SK-N-MC (cell line): ENCODE measurements at regions not wholly inside any gene's neighbourhood (a gene's known extent, or its start where the extent isn't known, plus 50 kb on each side); places are given as distances from the start of the nearest gene placed in this dataset.

Experiments
- DNase-seq: peaks from one replicate; pipeline ENCODE4 v3.0.0-alpha.2; 2011; ENCODE audit warnings: low read depth, low spot score
- H3K27ac ChIP-seq: fragments of 200-600 bp; sonication (generic); 2 replicates; pipeline ENCODE4 v1.5.1; 2016; ENCODE audit warnings: mixed run types
- H3K36me3 ChIP-seq: fragments of 200-600 bp; sonication (generic); 2 replicates; pipeline ENCODE4 v1.6.1; 2017; ENCODE audit warnings: antibody characterized with exemption, low read length, mixed read lengths; ENCODE audit not compliant: insufficient read depth
- H3K4me3 ChIP-seq: fragments of 200-600 bp; sonication (generic); 2 replicates; pipeline ENCODE4 v1.5.1; 2016
- H3K9ac ChIP-seq: fragments of 200-600 bp; sonication (generic); 2 replicates; pipeline ENCODE4 v1.8.0; 2017; ENCODE audit warnings: mixed run types, mixed read lengths; ENCODE audit not compliant: insufficient read length
- H3K9me3 ChIP-seq: fragments of 200-600 bp; sonication (generic); 2 replicates; pipeline ENCODE4 v1.6.1; 2017; ENCODE audit warnings: low read depth, mild to moderate bottlenecking, antibody characterized with exemption, low read length, moderate library complexity, mixed read lengths
- EZH2 ChIP-seq: fragments of 200-600 bp; sonication (generic); IDR thresholded peaks from one replicate; pipeline ENCODE4 v1.6.1; 2017; ENCODE audit warnings: antibody characterized with exemption
- FOXP2 ChIP-seq: optimal IDR thresholded peaks from 2 replicates; pipeline ENCODE3; 2011; ENCODE audit warnings: mild to moderate bottlenecking, moderate library complexity; ENCODE audit not compliant: insufficient read depth; ENCODE audit errors: extremely low read length, control extremely low read depth
- POLR2AphosphoS5 ChIP-seq: IDR thresholded peaks from 2 replicates; pipeline ENCODE4 v1.6.1; 2012; ENCODE audit warnings: mild to moderate bottlenecking, low read depth, low read length, borderline replicate concordance

DNA sequence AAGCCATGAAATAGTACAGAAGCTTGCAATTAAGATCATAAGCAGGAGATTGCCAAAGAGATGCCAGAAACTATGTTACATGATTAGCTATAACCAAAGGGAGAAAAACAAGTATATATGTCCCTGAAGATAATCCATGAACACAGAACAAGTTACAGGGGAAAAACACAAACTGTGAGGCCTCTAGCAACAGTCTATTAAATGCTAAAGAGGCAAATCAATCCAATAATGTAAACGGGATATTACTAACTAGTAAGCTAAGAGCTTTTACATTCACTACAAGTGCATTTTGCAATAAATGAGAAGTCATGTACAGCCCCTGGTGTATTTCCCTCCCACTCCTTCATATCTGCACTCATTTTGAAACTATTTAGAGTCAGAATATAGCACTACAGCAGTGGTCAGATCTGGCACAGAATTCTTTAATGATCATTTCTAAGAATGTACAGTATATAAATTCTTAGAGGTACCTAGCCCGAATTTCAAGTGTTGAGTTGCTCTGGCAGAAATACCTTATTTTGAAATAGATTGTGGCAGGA lies 449.8 kb upstream of the SMIM31 start:
- Histone ChIP-seq H3K9ac (no peak overlapping the region), H3K27ac (no peak overlapping the region)
- no peak for TF ChIP-seq EZH2
- no peak for TF ChIP-seq FOXP2
- TF ChIP-seq POLR2AphosphoS5: no peak

DNA sequence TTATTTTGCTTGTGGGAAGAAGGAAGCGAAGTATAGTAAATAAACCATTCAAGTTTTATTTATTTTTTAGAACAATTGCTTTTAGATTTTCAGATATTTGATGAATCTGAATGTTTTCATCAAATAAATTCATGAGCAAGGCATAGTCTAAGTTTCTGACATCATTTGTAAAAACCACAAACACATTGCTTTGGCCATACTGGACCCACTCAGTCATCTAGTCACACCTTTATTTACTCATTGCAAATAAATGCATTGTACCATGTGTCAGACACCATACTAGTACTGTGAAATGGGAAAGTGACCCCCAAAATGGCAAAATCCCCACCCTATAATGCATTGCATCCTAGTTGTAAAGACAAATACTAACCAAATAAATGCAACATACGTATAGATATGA lies 449.1 kb upstream of the SMIM31 start:
- H3K27ac ChIP-seq: no peak overlapping the region
- H3K36me3 ChIP-seq: no peaks in the 10 kb centered on the region
- H3K9ac ChIP-seq: no peak overlapping the region
- H3K4me3 ChIP-seq: no peak overlapping the region
- TF ChIP-seq POLR2AphosphoS5 (no peak), FOXP2 (no peak), EZH2 (no peak)
- no peaks in the 10 kb centered on the region for H3K9me3 ChIP-seq
- DNase-seq: no peak

More for the DNA sequence above, 449.8 kb upstream of the SMIM31 start:
- DNase-seq: no peak
- Histone ChIP-seq H3K9me3 (no peaks in the 10 kb centered on the region), H3K36me3 (no peaks in the 10 kb centered on the region), H3K4me3 (no peak overlapping the region)

DNA sequence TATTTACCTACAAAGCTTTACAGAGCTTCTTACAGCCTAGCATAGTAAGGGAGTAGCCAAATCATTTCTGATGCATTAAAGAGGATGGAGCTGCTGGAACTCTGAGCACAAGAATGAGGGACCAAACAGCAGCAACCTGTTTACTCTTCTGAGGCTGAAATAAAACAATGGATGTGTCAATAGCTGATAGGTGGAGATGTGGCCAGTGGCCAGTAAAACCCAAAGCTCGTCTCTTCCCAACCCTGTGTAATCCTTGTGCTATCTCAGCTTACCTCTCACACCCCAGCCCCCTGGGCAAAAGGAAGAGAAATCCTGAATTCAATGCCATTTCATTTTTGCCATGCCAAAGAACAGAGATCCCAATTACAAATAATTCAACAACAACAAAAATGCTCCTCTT lies 446.7 kb upstream of the SMIM31 start:
- TF ChIP-seq FOXP2: no peak
- TF ChIP-seq EZH2: no peak
- TF ChIP-seq POLR2AphosphoS5: no peak
- no peak overlapping the region for H3K27ac ChIP-seq
- no peaks in the 10 kb centered on the region for H3K9me3 ChIP-seq
- no peaks in the 10 kb centered on the region for H3K36me3 ChIP-seq
- no peak for DNase-seq
- no peak overlapping the region for H3K4me3 ChIP-seq
- no peak overlapping the region for H3K9ac ChIP-seq

DNA sequence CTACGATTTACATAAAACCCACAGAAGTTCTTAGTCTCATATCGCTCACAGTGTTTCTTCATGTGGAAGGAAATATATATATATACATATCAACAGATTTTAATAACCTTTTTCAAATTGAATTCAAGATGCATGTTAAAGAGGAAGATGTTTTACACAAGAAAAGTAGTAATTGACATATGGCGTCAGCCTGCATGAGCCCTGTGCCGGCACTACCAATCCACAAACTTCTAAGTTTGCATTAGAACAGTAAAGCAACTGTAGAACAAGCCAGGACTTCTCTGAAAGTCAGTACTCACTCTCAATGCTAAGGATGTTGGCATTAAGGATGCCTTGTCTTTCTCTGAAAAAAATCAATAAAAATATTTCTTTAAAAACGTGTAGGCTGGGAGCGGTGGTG lies 441.3 kb upstream of the SMIM31 start:
- H3K9me3 ChIP-seq: no peaks in the 10 kb centered on the region
- no peak for DNase-seq
- no peak for TF ChIP-seq POLR2AphosphoS5
- TF ChIP-seq EZH2: no peak
- TF ChIP-seq FOXP2: no peak
- H3K9ac ChIP-seq: no peak overlapping the region
- no peak overlapping the region for H3K27ac ChIP-seq
- no peak overlapping the region for H3K4me3 ChIP-seq
- H3K36me3 ChIP-seq: no peaks in the 10 kb centered on the region

DNA sequence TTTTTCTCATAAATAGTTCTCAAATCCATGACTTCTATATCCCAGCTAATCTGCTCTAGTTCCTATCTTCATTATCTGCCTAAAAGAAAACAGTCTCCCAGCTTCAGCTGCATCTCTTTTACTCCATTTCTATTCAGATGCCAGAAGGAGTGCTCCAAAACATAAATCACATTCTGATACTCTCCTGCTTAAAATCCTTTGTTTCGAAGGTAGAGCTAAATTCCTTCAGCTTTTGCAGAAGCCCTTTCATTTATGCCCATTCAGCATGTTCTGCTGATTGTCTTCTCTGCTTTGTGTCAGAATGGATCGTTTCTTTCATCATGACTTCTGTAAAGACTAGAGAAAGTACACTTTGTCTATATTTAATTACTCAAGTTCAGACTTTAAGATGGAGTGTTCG lies 440.1 kb upstream of the SMIM31 start:
- no peaks in the 10 kb centered on the region for H3K9me3 ChIP-seq
- no peak overlapping the region for H3K4me3 ChIP-seq
- H3K36me3 ChIP-seq: no peaks in the 10 kb centered on the region
- no peak overlapping the region for H3K27ac ChIP-seq
- no peak for TF ChIP-seq POLR2AphosphoS5
- no peak for TF ChIP-seq EZH2
- TF ChIP-seq FOXP2: no peak
- DNase-seq: no peak
- no peak overlapping the region for H3K9ac ChIP-seq

DNA sequence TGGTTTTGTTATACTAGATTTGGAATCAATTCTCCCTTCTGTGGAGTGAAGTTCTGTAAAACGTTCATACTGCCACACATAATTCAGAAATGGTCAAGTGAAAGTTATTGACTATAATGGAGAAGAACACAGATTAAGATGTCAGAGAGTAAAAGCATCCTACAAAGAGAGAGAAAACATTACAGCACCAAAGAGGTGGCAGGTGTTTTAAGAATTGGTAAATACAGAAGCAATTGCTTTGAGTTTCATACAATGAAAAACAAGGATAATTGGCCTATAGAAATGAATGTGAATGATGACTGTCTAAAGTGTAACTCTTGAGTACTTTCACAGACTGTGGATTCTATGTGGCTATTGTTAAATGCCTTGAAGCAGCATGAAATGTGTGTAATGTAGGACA lies 435.6 kb upstream of the SMIM31 start:
- TF ChIP-seq POLR2AphosphoS5: no peak
- no peak for TF ChIP-seq EZH2
- no peak for TF ChIP-seq FOXP2
- Histone ChIP-seq H3K27ac (no peak overlapping the region), H3K4me3 (no peak overlapping the region), H3K9ac (no peak overlapping the region), H3K9me3 (no peaks in the 10 kb centered on the region), H3K36me3 (no peaks in the 10 kb centered on the region)
- DNase-seq: no peak

DNA sequence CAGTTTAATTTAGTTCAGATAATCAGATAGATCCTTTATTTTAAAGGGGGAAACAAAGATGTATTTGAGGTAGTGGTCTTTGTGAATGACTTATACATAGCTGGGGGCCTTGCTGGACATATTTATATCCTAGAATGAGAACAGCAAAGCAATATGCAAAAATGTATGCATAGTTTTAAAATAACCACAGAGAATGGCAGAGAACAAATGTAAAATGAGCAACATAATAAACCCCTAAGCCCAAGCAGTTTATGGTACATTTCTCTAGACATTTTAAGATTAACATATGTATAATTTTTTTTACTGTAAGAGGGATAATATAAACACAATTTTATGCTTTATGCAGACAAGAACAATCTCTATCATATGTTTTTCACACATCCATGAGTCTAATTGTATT lies 434.2 kb upstream of the SMIM31 start:
- Histone ChIP-seq H3K9me3 (no peaks in the 10 kb centered on the region), H3K27ac (no peak overlapping the region), H3K36me3 (no peaks in the 10 kb centered on the region), H3K9ac (no peak overlapping the region), H3K4me3 (no peak overlapping the region)
- no peak for TF ChIP-seq FOXP2
- no peak for TF ChIP-seq EZH2
- no peak for TF ChIP-seq POLR2AphosphoS5
- no peak for DNase-seq

DNA sequence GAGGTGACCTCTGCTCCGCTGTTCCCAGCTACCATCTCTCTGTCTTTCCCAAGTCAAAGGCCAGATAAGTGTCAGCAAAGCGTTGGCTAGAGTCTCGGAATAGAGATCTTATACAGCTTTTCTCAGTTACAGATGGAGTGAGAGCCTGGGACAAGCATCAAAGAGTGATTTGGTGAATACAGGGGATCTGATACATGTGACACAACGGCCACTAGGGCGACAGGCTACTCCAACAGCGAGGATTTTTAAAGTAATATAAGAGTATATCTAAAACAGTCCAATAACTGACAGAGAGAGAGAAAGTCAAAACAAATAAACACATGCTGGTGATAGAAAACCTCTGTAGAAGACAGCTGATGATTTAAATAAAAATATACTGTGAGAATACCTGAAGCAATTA lies 433.1 kb upstream of the SMIM31 start:
- H3K9ac ChIP-seq: no peak overlapping the region
- no peak overlapping the region for H3K4me3 ChIP-seq

DNA sequence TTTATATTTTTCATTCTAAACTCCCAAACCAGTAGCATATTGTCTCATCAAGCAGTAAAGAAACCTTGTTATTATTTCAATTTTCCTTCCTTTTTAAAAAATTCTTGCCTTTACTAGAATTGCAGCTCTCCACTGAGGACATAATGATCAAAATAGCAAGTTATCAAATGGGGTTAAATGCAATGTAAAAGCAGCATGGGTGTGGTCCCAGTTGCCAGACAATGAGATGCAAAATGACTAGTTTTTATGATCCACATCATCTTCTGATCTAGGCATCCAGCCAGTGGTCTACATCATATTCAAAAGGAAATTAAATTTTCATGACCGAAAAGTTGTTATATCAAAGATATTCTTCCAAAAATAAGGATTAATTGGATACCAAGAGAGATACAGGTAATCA lies 427.9 kb upstream of the SMIM31 start:
- no peak for TF ChIP-seq EZH2
- no peak for TF ChIP-seq POLR2AphosphoS5
- no peak for TF ChIP-seq FOXP2
- Histone ChIP-seq H3K27ac (no peak overlapping the region), H3K36me3 (no peaks in the 10 kb centered on the region), H3K9me3 (no peaks in the 10 kb centered on the region), H3K4me3 (no peak overlapping the region), H3K9ac (no peak overlapping the region)
- DNase-seq: no peak

More for the DNA sequence above, 433.1 kb upstream of the SMIM31 start:
- no peaks in the 10 kb centered on the region for H3K36me3 ChIP-seq
- TF ChIP-seq FOXP2 (no peak), EZH2 (no peak), POLR2AphosphoS5 (no peak)
- no peaks in the 10 kb centered on the region for H3K9me3 ChIP-seq
- no peak overlapping the region for H3K27ac ChIP-seq
- DNase-seq: no peak
